A673 (cell line): ENCODE measurements at regions not wholly inside any gene's neighbourhood (a gene's known extent, or its start where the extent isn't known, plus 50 kb on each side); places are given as distances from the start of the nearest gene placed in this dataset.

ENCODE experiments used
- BruUV-seq: library from RNA; stranded (reverse); fragments of 400-500 nt; replicated peaks from 2 replicates; lab custom pipeline; 2021; lab: Mats Ljungman, UMichigan
- CTCF ChIA-PET: fragments of 300-600 bp; sonication (Branson Sonifier 250); formaldehyde crosslinking; loops from one replicate; lab custom pipeline; 2022; ENCODE audit warnings: antibody characterized with exemption; lab: Charles Lee
- POLR2A ChIA-PET: fragments of 300-600 bp; sonication (Branson Sonifier 250); formaldehyde crosslinking; loops from one replicate; lab custom pipeline; 2022; ENCODE audit warnings: antibody characterized with exemption; ENCODE audit not compliant: low non-redundant PET; lab: Charles Lee
- DNase-seq: peaks from one replicate; pipeline ENCODE4 v3.0.0-alpha.2; 2015; ENCODE audit warnings: low spot score
- H3K27ac ChIP-seq: fragments of 200-600 bp; sonication (generic); 2 replicates; pipeline ENCODE4 v1.5.1; 2016; ENCODE audit warnings: mixed run types, low read depth, mild to moderate bottlenecking, mixed read lengths, antibody characterized with exemption, low read length; ENCODE audit not compliant: poor library complexity, severe bottlenecking
- H3K27me3 ChIP-seq: fragments of 200-600 bp; sonication (generic); replicated peaks from 2 replicates; pipeline ENCODE4 v1.6.1; 2017; ENCODE audit warnings: mixed run types, low read depth, mild to moderate bottlenecking, mixed read lengths, antibody characterized with exemption, low read length; ENCODE audit not compliant: insufficient read depth, poor library complexity
- H3K36me3 ChIP-seq: fragments of 200-600 bp; sonication (generic); 2 replicates; pipeline ENCODE4 v1.6.1; 2016; ENCODE audit warnings: mixed run types, mild to moderate bottlenecking, mixed read lengths, antibody characterized with exemption, low read length; ENCODE audit not compliant: insufficient read depth, poor library complexity, severe bottlenecking
- H3K4me1 ChIP-seq: fragments of 200-600 bp; sonication (generic); 2 replicates; pipeline ENCODE4 v1.6.1; 2017; ENCODE audit warnings: mixed run types, mild to moderate bottlenecking, mixed read lengths, antibody characterized with exemption, low read length; ENCODE audit not compliant: insufficient read depth, poor library complexity, severe bottlenecking
- H3K4me3 ChIP-seq: fragments of 200-600 bp; sonication (generic); 2 replicates; pipeline ENCODE4 v1.5.1; 2016; ENCODE audit warnings: low read depth, mixed run types, mild to moderate bottlenecking, mixed read lengths, low read length; ENCODE audit not compliant: poor library complexity, severe bottlenecking
- H3K9me3 ChIP-seq: fragments of 200-600 bp; sonication (generic); 2 replicates; pipeline ENCODE4 v1.6.1; 2016; ENCODE audit warnings: mixed run types, low read depth, mild to moderate bottlenecking, mixed read lengths, antibody characterized with exemption, low read length; ENCODE audit not compliant: poor library complexity, severe bottlenecking
- EZH2 ChIP-seq: fragments of 200-600 bp; sonication (generic); IDR thresholded peaks from 2 replicates; pipeline ENCODE4 v1.6.1; 2017; ENCODE audit warnings: borderline replicate concordance, low read depth, mild to moderate bottlenecking, mixed read lengths, antibody characterized with exemption, low read length; ENCODE audit not compliant: poor library complexity, severe bottlenecking
- intact Hi-C: fragments of 100-400 bp; cut with micrococcal nuclease; formaldehyde crosslinking; loops from one replicate; pipeline ENCODE4 v1.10.0; 2022; ENCODE audit not compliant: unreplicated experiment
- TF ChIP-seq, protein P1 (sequence below): fragments of 300-800, 200-600 bp; sonication (generic); conservative IDR thresholded peaks from 2 replicates; pipeline ENCODE4 v1.5.1; 2017; ENCODE audit warnings: low read depth, mild to moderate bottlenecking, antibody characterized with exemption, low read length, moderate library complexity, mixed read lengths

DNA sequence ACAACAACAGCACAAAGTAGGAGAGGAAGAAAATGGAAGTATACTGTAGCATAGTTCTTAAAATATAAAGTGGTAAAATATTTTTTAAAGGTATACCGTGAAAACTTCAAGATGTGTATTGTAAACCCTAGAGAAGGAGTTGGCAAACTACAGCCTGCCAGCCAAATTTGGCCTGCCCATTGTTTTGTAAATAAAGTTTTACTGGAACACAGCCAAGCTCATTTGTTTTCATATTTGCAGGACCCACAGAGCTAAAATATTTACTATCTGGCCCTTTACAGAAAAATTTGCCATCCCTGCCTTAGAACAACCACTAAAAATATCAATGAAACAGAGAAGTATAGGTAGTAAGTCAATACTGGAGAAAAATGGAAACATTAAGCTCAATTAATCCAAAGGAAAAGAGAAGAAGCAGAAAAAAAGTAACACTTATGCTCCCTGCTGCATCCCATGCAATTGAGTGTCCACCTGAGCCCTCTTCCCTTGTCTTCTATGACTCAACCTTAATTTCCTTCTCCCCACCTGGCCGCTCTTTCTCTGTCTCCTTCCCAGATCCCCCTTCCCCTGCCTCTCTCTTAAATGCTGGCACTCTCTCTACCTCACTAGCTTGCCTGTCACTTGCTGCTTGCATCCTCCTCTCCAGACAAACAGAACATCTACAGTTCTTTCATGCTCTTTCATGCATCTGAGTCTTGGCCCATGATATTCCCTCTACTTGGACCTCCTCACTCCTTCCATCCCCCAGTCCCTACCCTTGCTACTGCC, 50.6 kb upstream of the FER start:
- Histone ChIP-seq H3K9me3 (no peaks in the 10 kb centered on the region), H3K4me1 (no peaks in the 10 kb centered on the region), H3K4me3 (no peak overlapping the region), H3K27me3 (no peaks in the 10 kb centered on the region), H3K36me3 (no peaks in the 10 kb centered on the region), H3K27ac (no peak overlapping the region)
- no TSS peak for BruUV-seq
- POLR2A ChIA-PET = no interaction called here
- TF ChIP-seq, protein P1, sequence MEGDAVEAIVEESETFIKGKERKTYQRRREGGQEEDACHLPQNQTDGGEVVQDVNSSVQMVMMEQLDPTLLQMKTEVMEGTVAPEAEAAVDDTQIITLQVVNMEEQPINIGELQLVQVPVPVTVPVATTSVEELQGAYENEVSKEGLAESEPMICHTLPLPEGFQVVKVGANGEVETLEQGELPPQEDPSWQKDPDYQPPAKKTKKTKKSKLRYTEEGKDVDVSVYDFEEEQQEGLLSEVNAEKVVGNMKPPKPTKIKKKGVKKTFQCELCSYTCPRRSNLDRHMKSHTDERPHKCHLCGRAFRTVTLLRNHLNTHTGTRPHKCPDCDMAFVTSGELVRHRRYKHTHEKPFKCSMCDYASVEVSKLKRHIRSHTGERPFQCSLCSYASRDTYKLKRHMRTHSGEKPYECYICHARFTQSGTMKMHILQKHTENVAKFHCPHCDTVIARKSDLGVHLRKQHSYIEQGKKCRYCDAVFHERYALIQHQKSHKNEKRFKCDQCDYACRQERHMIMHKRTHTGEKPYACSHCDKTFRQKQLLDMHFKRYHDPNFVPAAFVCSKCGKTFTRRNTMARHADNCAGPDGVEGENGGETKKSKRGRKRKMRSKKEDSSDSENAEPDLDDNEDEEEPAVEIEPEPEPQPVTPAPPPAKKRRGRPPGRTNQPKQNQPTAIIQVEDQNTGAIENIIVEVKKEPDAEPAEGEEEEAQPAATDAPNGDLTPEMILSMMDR = no peak
- CTCF ChIA-PET = no interaction called here
- intact Hi-C loops = no loop called here
- no peak for DNase-seq

DNA sequence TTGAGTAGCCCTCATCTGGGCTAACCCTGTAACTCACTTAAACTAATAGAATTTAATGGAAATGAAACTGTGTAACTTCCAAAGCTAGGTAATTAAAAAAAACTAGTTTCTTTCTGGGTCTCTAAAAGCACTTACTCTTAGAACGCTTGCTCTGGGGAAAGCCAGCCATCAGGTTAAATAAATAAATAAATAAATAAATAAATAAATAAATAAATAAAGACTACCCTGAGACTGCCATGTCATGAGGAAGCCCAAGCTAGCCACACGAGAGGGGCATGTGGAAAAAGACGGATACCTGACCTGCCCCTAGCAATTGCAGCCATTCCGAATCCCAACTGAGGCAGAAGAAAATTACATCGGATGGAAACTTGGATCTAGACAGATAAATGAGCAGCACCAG, 51.3 kb upstream of the FER start:
- CTCF ChIA-PET = no interaction called here
- no peak for DNase-seq
- POLR2A ChIA-PET = no interaction called here
- Histone ChIP-seq H3K36me3 (no peaks in the 10 kb centered on the region), H3K9me3 (no peaks in the 10 kb centered on the region), H3K4me3 (no peak overlapping the region), H3K27ac (no peak overlapping the region), H3K4me1 (no peaks in the 10 kb centered on the region), H3K27me3 (no peaks in the 10 kb centered on the region)
- intact Hi-C loops = no loop called here
- no TSS peak for BruUV-seq
- TF ChIP-seq, protein P1 = no peak
- TF ChIP-seq EZH2 = no peak

DNA sequence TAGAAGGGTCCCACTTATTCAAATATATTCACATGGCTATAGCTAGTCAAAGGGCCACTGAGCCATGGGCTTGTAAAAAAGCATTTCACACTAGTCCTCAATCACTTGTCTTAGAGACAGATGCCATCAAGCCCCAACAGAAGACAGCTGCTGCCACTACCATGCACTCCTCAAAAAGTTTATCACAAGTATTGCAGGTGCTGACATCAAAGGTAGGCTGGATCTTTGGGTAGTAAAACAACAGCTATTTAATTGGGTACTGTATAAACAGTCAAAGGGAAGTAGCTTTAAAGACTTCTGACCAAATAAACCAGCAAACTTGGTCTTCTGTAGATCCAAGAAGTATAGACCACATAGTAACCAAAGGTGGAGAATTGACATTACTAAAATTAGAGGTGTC, 59.2 kb upstream of the FER start:
- Histone ChIP-seq H3K27ac (no peak overlapping the region), H3K27me3 (no peaks in the 10 kb centered on the region), H3K4me1 (no peaks in the 10 kb centered on the region), H3K4me3 (no peak overlapping the region), H3K36me3 (no peaks in the 10 kb centered on the region), H3K9me3 (no peaks in the 10 kb centered on the region)
- no peak for DNase-seq
- ChIA-PET POLR2A (no interaction called here), CTCF (no interaction called here)
- intact Hi-C loops = no loop called here
- no peak for TF ChIP-seq EZH2
- TF ChIP-seq, protein P1 = no peak
- BruUV-seq = no TSS peak
